Liver (tissue), 7 donors: ENCODE measurements at regions not wholly inside any gene's neighbourhood (a gene's known extent, or its start where the extent isn't known, plus 50 kb on each side); places are given as distances from the start of the nearest gene placed in this dataset.

Source experiments
- DNase-seq: peaks from one replicate; pipeline ENCODE4 v3.0.0-alpha.2; 2017; ENCODE audit warnings: low spot score
- H3K27ac ChIP-seq, 2 donors: one replicate each; pipeline ENCODE4 v1.7.0; 2013; ENCODE audit warnings: inconsistent platforms in 2 of 2, low read length in 2 of 2, control low read depth in 1 of 2, low read depth in 1 of 2, mild to moderate bottlenecking in 1 of 2
- H3K27me3 ChIP-seq, 4 donors: one replicate each; pipeline versions ENCODE4 v1.6.1 to v1.7.0; 2013; ENCODE audit warnings: low read length in 3 of 4, inconsistent platforms in 1 of 4, mild to moderate bottlenecking in 1 of 4, moderate library complexity in 1 of 4; ENCODE audit not compliant: control insufficient read depth in 4 of 4, insufficient read depth in 4 of 4
- H3K36me3 ChIP-seq, 4 donors: one replicate each; pipeline versions ENCODE4 v1.6.1 to v1.7.0; 2013; ENCODE audit warnings: low read length in 3 of 4, mild to moderate bottlenecking in 3 of 4, low read depth in 1 of 4, moderate library complexity in 1 of 4; ENCODE audit not compliant: control insufficient read depth in 4 of 4, insufficient read depth in 3 of 4
- H3K4me1 ChIP-seq, 4 donors: one replicate each; pipeline versions ENCODE4 v1.6.1 to v1.7.0; 2013; ENCODE audit warnings: low read length in 3 of 4, mild to moderate bottlenecking in 3 of 4, moderate library complexity in 1 of 4; ENCODE audit not compliant: control insufficient read depth in 4 of 4, insufficient read depth in 4 of 4
- H3K4me3 ChIP-seq, 3 donors: one replicate each; pipeline versions ENCODE4 v1.6.1 to v1.7.0; 2013; ENCODE audit warnings: low read length in 3 of 3, control low read depth in 1 of 3, low read depth in 1 of 3, mild to moderate bottlenecking in 1 of 3
- H3K9ac ChIP-seq, 2 donors: one replicate each; pipeline ENCODE4 v1.7.0; 2013; ENCODE audit warnings: low read length in 2 of 2, mild to moderate bottlenecking in 2 of 2, moderate library complexity in 2 of 2, control low read depth in 1 of 2, low read depth in 1 of 2
- H3K9me3 ChIP-seq, 4 donors: one replicate each; pipeline versions ENCODE4 v1.6.1 to v1.7.0; 2013; ENCODE audit warnings: low read length in 3 of 4; ENCODE audit not compliant: control insufficient read depth in 4 of 4
- EGR1 ChIP-seq, 2 donors: IDR thresholded peaks; 2 replicates each; pipeline ENCODE4 v1.6.1; 2016 to 2018; ENCODE audit warnings: antibody characterized with exemption in 2 of 2, low read depth in 2 of 2
- FOXA1 ChIP-seq: IDR thresholded peaks from 2 replicates; pipeline ENCODE4 v1.6.1; 2016; ENCODE audit warnings: antibody characterized with exemption
- FOXA2 ChIP-seq: IDR thresholded peaks from 2 replicates; pipeline ENCODE4 v1.6.1; 2016; ENCODE audit warnings: antibody characterized with exemption
- GABPA ChIP-seq, 2 donors: IDR thresholded peaks in 1 of 2; conservative IDR thresholded peaks in 1 of 2; 2 replicates each; pipeline ENCODE4 v1.6.1; 2016; ENCODE audit warnings: antibody characterized with exemption in 2 of 2, mild to moderate bottlenecking in 1 of 2, moderate library complexity in 1 of 2
- HNF4A ChIP-seq, 2 donors: conservative IDR thresholded peaks; 2 replicates each; pipeline ENCODE4 v1.6.1; 2016; ENCODE audit warnings: antibody characterized with exemption in 2 of 2, mild to moderate bottlenecking in 2 of 2
- HNF4G ChIP-seq: IDR thresholded peaks from 2 replicates; pipeline ENCODE4 v1.6.1; 2016; ENCODE audit warnings: antibody characterized with exemption
- JUND ChIP-seq, 2 donors: IDR thresholded peaks; 2 replicates each; pipeline ENCODE4 v1.6.1; 2016; ENCODE audit warnings: antibody characterized with exemption in 2 of 2
- MAX ChIP-seq: IDR thresholded peaks from 2 replicates; pipeline ENCODE4 v1.6.1; 2016; ENCODE audit warnings: antibody characterized with exemption
- RAD21 ChIP-seq, 2 donors: IDR thresholded peaks; 2 replicates each; pipeline ENCODE4 v1.6.1; 2016; ENCODE audit warnings: antibody characterized with exemption in 2 of 2, mild to moderate bottlenecking in 2 of 2
- REST ChIP-seq: IDR thresholded peaks from 2 replicates; pipeline ENCODE4 v1.6.1; 2016; ENCODE audit warnings: antibody characterized with exemption, mild to moderate bottlenecking
- SP1 ChIP-seq: IDR thresholded peaks from 2 replicates; pipeline ENCODE4 v1.6.1; 2018; ENCODE audit warnings: antibody characterized with exemption, mild to moderate bottlenecking
- TAF1 ChIP-seq: conservative IDR thresholded peaks from 2 replicates; pipeline ENCODE4 v1.6.1; 2016; ENCODE audit warnings: antibody characterized with exemption, mild to moderate bottlenecking
- YY1 ChIP-seq: IDR thresholded peaks from 2 replicates; pipeline ENCODE4 v1.6.1; 2016; ENCODE audit warnings: antibody characterized with exemption, mild to moderate bottlenecking
- ZBTB33 ChIP-seq: IDR thresholded peaks from 2 replicates; pipeline ENCODE4 v1.6.1; 2016; ENCODE audit warnings: antibody characterized with exemption
- WGBS: extraction: QIAGEN DNeasy Blood & Tissue Kit; methylation state at CpG from one replicate; pipeline ENCODE4 v1.1.7; 2013; 5-methylcytosine and 5-hydroxymethylcytosine counted together
- donor health status: healthy.
- donor health status: healthy.
- donor health status: healthy.
- donor health status: healthy.

- H3K4me3 ChIP-seq: no peak overlapping the region
- H3K9ac ChIP-seq: no peak overlapping the region
- 86% methylated on average over 8 of the region's 8 CpGs for WGBS
- H3K9me3 ChIP-seq: no peaks in the 10 kb centered on the region
- DNase-seq: no peak
- TF ChIP-seq MAX (no peak), FOXA1 (no peak), REST (no peak), HNF4A (conservative IDR thresholded peaks at IDR 0.05) (no peak), GABPA (IDR thresholded peaks at IDR 0.05 in 1 of 2, conservative IDR thresholded peaks at IDR 0.05 in 1 of 2) (no peak)
- H3K27ac ChIP-seq: no peak overlapping the region
- H3K27me3 ChIP-seq: no peaks in the 10 kb centered on the region
- H3K36me3 ChIP-seq: no peaks in the 10 kb centered on the region
- no peaks in the 10 kb centered on the region for H3K4me1 ChIP-seq
Observed at GRCh38 chr13:22027566-22027965, 356.7 kb downstream of the FGF9 start.

- TF ChIP-seq ZBTB33 (no peak), EGR1 (IDR thresholded peaks at IDR 0.05; ENCODE audit: low read depth in 2 of 2) (no peak)
- DNase-seq: no peak
- 82% methylated on average over 7 of the region's 7 CpGs for WGBS
- no peaks in the 10 kb centered on the region for H3K4me1 ChIP-seq
- H3K27me3 ChIP-seq: no peaks in the 10 kb centered on the region
- no peaks in the 10 kb centered on the region for H3K9me3 ChIP-seq
- H3K36me3 ChIP-seq: no peaks in the 10 kb centered on the region
- no peak overlapping the region for H3K27ac ChIP-seq
- no peak overlapping the region for H3K9ac ChIP-seq
- no peak overlapping the region for H3K4me3 ChIP-seq
Observed at GRCh38 chr13:22028831-22029230, 358.0 kb downstream of the FGF9 start.

GRCh38 chr13:22030321-22030720, 359.4 kb downstream of the FGF9 start:
- WGBS: 80% methylated on average over 6 of the region's 6 CpGs
- Histone ChIP-seq H3K4me1 (no peaks in the 10 kb centered on the region), H3K27ac (no peak overlapping the region)

More at GRCh38 chr13:22030321-22030720, 359.4 kb downstream of the FGF9 start:
- no peaks in the 10 kb centered on the region for H3K36me3 ChIP-seq
- no peaks in the 10 kb centered on the region for H3K27me3 ChIP-seq
- H3K4me3 ChIP-seq: no peak overlapping the region
- TF ChIP-seq HNF4G (no peak), TAF1 (no peak), FOXA2 (no peak), ZBTB33 (no peak), RAD21 (IDR thresholded peaks at IDR 0.05) (no peak), YY1 (no peak), JUND (IDR thresholded peaks at IDR 0.05) (no peak), HNF4A (conservative IDR thresholded peaks at IDR 0.05) (no peak), SP1 (no peak)
- no peak for DNase-seq
- H3K9me3 ChIP-seq: no peaks in the 10 kb centered on the region
- no peak overlapping the region for H3K9ac ChIP-seq
